AG04449 (cell line): ENCODE measurements at regions not wholly inside any gene's neighbourhood (a gene's known extent, or its start where the extent isn't known, plus 50 kb on each side); places are given as distances from the start of the nearest gene placed in this dataset.

Source experiments
- CTCF ChIA-PET: fragments of 350-600 bp; formaldehyde crosslinking; extraction: SDS; loops from one replicate; lab custom pipeline; 2021; ENCODE audit warnings: antibody characterized with exemption; lab: Yijun Ruan, JAX
- POLR2A ChIA-PET: fragments of 400-600, 350-600 bp; formaldehyde crosslinking; extraction: SDS; loops from one replicate; lab custom pipeline; 2020; ENCODE audit warnings: antibody characterized with exemption, inconsistent platforms; lab: Yijun Ruan, JAX
- DNase-seq: peaks from one replicate; pipeline ENCODE4 v3.0.0-alpha.2; 2010; ENCODE audit warnings: low read depth, low spot score
- H3K4me3 ChIP-seq: 2 replicates; pipeline ENCODE4 v1.5.1; 2011; ENCODE audit warnings: low read depth, mild to moderate bottlenecking, control low read depth, low read length
- CTCF ChIP-seq: IDR thresholded peaks from one replicate; pipeline ENCODE4 v1.5.1; 2011; ENCODE audit warnings: mild to moderate bottlenecking, moderate library complexity, low read length, control low read depth, inconsistent platforms; ENCODE audit not compliant: insufficient read depth; ENCODE audit errors: missing control alignments

- POLR2A ChIA-PET, result no interaction called here
Observed at GRCh38 chr4:24059839-24060238, 170.0 kb upstream of the PPARGC1A start.

GRCh38 chr4:24057915-24058559, 168.2 kb upstream of the PPARGC1A start:
- DNase-seq, result no peak
- no peak overlapping the region for H3K4me3 ChIP-seq
- CTCF ChIA-PET, result no interaction called here
- TF ChIP-seq CTCF, result no peak
- POLR2A ChIA-PET, result no interaction called here

More at GRCh38 chr4:24059839-24060238, 170.0 kb upstream of the PPARGC1A start:
- CTCF ChIA-PET, result no interaction called here
- H3K4me3 ChIP-seq, result no peak overlapping the region
- TF ChIP-seq CTCF, result no peak
- no peak for DNase-seq

DNA sequence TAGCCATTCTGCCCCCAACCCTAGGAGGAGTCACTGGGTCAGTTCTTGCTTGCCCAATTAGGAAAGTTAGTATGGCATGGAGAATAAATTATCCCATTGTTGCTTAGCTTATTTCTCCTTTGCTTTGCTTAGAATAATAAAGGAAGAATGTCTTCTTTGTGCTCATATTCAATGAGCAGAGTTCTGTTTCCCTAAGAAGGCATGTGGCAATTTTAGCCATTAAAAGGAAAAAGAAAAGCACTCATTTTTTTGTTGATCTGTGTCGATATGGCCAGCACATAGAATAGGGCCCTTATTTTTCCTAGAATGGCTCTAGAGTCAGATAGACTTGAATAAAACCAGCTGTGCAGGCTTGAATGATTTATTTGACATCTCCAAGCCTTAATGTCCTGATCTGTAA, 166.4 kb upstream of the PPARGC1A start:
- ChIA-PET POLR2A (no interaction called here), CTCF (interaction anchor here (1.4 kb wide), 1 partner anchor 17 kb away, joined by 3 read pairs; no protein-coding TSS in a partner anchor)
- no peak overlapping the region for H3K4me3 ChIP-seq
- no peak for TF ChIP-seq CTCF
- DNase-seq, result no peak

DNA sequence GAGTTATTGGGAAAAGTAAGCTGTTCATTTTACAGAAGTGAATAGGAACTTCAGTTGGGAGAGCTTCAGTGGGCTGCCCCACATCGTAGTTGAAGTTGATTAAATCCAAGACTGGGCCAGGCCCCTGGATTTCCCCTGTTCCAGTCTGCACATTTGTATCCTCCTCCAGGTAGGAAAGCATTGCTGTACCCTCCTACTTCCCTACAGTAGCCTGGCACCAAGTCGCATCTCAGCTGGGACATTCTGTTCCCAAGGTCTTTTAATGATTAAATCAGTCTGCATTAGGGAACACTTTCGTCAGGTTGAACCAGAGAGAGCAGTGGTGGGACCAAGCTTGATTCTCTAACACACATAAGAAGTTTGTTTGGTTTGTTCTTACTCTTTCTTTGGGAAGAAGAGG, 165.8 kb upstream of the PPARGC1A start:
- ChIA-PET POLR2A (no interaction called here), CTCF (interaction anchor here (1.4 kb wide), 1 partner anchor 16 kb away, joined by 3 read pairs; no protein-coding TSS in a partner anchor)
- no peak overlapping the region for H3K4me3 ChIP-seq
- TF ChIP-seq CTCF, result no peak
- DNase-seq, result no peak

DNA sequence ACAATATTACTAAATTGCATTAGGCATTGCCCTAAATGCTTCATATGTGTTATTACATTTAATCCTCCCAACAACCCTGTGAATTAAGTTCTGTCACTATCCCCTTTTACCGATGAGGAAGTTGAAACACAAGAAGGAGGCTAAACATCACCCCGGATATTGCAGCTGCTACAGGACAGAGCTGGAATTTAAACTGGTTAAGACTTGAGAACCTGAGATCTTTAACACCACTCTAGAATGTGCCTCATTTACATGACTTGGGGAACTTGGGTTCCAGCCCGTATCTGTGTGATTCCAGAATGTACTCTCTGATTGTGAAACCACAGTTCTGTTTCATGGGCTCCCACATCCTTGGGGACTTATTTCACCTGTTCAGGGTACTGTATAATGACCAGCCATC, 165.1 kb upstream of the PPARGC1A start:
- DNase-seq, result no peak
- CTCF ChIA-PET, result interaction anchor here (1.4 kb wide), 1 partner anchor 16 kb away, joined by 3 read pairs; no protein-coding TSS in a partner anchor

More for the DNA sequence above, 165.1 kb upstream of the PPARGC1A start:
- no peak for TF ChIP-seq CTCF
- no peak overlapping the region for H3K4me3 ChIP-seq
- POLR2A ChIA-PET, result no interaction called here
